ENCODE measurements at regions not wholly inside any gene's neighbourhood (a gene's known extent, or its start where the extent isn't known, plus 50 kb on each side); places are given as distances from the start of the nearest gene placed in this dataset.
A peak's percentile ranks its signal among the peaks of the same experiment; 100 is the strongest.
"Not testable (repeated sequence)": the region's sequence is repeated elsewhere in the genome, so short reads cannot be mapped to it uniquely, and the experiment has no call there.

- H3K4me1 Mint-ChIP-seq, result no peaks in the 10 kb centered on the region
- H3K27ac Mint-ChIP-seq, result peak overlapping the region; percentile 44
- no peak overlapping the region for H3K4me3 Mint-ChIP-seq
- H3K36me3 Mint-ChIP-seq (ENCODE audit: low read depth), result peaks cover 9% of the 10 kb centered on the region
- peaks cover 33% of the 10 kb centered on the region for H3K27me3 Mint-ChIP-seq (ENCODE audit: low read depth, poor library complexity)
- DNase-seq, result no peak
- peaks cover 35% of the 10 kb centered on the region for H3K9me3 Mint-ChIP-seq
- TF ChIP-seq, protein P1, sequence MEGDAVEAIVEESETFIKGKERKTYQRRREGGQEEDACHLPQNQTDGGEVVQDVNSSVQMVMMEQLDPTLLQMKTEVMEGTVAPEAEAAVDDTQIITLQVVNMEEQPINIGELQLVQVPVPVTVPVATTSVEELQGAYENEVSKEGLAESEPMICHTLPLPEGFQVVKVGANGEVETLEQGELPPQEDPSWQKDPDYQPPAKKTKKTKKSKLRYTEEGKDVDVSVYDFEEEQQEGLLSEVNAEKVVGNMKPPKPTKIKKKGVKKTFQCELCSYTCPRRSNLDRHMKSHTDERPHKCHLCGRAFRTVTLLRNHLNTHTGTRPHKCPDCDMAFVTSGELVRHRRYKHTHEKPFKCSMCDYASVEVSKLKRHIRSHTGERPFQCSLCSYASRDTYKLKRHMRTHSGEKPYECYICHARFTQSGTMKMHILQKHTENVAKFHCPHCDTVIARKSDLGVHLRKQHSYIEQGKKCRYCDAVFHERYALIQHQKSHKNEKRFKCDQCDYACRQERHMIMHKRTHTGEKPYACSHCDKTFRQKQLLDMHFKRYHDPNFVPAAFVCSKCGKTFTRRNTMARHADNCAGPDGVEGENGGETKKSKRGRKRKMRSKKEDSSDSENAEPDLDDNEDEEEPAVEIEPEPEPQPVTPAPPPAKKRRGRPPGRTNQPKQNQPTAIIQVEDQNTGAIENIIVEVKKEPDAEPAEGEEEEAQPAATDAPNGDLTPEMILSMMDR (IDR thresholded peaks at IDR 0.05), result no peak
These were observed 56.5 kb downstream of the NPPC start for GRCh38 chr2:231869704-231870103.

GRCh38 chr2:231869016-231869415 lies 57.2 kb downstream of the NPPC start:
- not testable (repeated sequence) for H3K27ac Mint-ChIP-seq; DNase-seq; H3K36me3 Mint-ChIP-seq (ENCODE audit: low read depth); H3K4me3 Mint-ChIP-seq; H3K4me1 Mint-ChIP-seq
- H3K9me3 Mint-ChIP-seq, result peaks cover 39% of the 10 kb centered on the region
- peaks cover 29% of the 10 kb centered on the region for H3K27me3 Mint-ChIP-seq (ENCODE audit: low read depth, poor library complexity)

GRCh38 chr2:231866450-231866849 lies 59.7 kb downstream of the NPPC start:
- Mint-ChIP-seq H3K27ac (no peak overlapping the region), H3K9me3 (peaks cover 36% of the 10 kb centered on the region), H3K4me3 (no peak overlapping the region), H3K36me3 (ENCODE audit: low read depth) (peaks cover 9% of the 10 kb centered on the region), H3K27me3 (ENCODE audit: low read depth, poor library complexity) (peaks cover 36% of the 10 kb centered on the region), H3K4me1 (no peaks in the 10 kb centered on the region)
- TF ChIP-seq, protein P1 (IDR thresholded peaks at IDR 0.05), result no peak
- DNase-seq, result no peak

- Mint-ChIP-seq H3K36me3 (ENCODE audit: low read depth) (peaks cover 9% of the 10 kb centered on the region), H3K27me3 (ENCODE audit: low read depth, poor library complexity) (peaks cover 42% of the 10 kb centered on the region), H3K4me3 (no peak overlapping the region), H3K9me3 (peaks cover 27% of the 10 kb centered on the region), H3K27ac (no peak overlapping the region), H3K4me1 (no peaks in the 10 kb centered on the region)
- no peak for DNase-seq
- TF ChIP-seq, protein P1 (IDR thresholded peaks at IDR 0.05), result no peak
These were observed 61.0 kb downstream of the NPPC start for GRCh38 chr2:231865222-231865621.

GRCh38 chr2:231862071-231862470 lies 64.1 kb downstream of the NPPC start:
- Mint-ChIP-seq H3K4me1 (no peaks in the 10 kb centered on the region), H3K36me3 (ENCODE audit: low read depth) (peaks cover 4% of the 10 kb centered on the region), H3K4me3 (no peak overlapping the region), H3K27me3 (ENCODE audit: low read depth, poor library complexity) (peaks cover 37% of the 10 kb centered on the region), H3K27ac (no peak overlapping the region), H3K9me3 (peaks cover 19% of the 10 kb centered on the region)
- no peak for DNase-seq
- TF ChIP-seq, protein P1 (IDR thresholded peaks at IDR 0.05), result no peak

- no peak overlapping the region for H3K4me3 Mint-ChIP-seq
- peaks cover 4% of the 10 kb centered on the region for H3K36me3 Mint-ChIP-seq (ENCODE audit: low read depth)
- no peaks in the 10 kb centered on the region for H3K4me1 Mint-ChIP-seq
- peaks cover 37% of the 10 kb centered on the region for H3K27me3 Mint-ChIP-seq (ENCODE audit: low read depth, poor library complexity)
- TF ChIP-seq, protein P1 (IDR thresholded peaks at IDR 0.05), result no peak
- H3K27ac Mint-ChIP-seq, result no peak overlapping the region
- DNase-seq, result no peak
- peaks cover 18% of the 10 kb centered on the region for H3K9me3 Mint-ChIP-seq
These were observed 64.8 kb downstream of the NPPC start for GRCh38 chr2:231861288-231861931.

Measured in nephron progenitor cell (in vitro differentiated cells).